GM06990 (cell line): ENCODE measurements at regions not wholly inside any gene's neighbourhood (a gene's known extent, or its start where the extent isn't known, plus 50 kb on each side); places are given as distances from the start of the nearest gene placed in this dataset.

Experiments
- DNase-seq: peaks from one replicate; pipeline ENCODE4 v3.0.0-alpha.2; 2011; ENCODE audit not compliant: insufficient read length; ENCODE audit errors: extremely low read depth
- H3K27me3 ChIP-seq: replicated peaks from 2 replicates; pipeline ENCODE4 v1.6.0; 2011; ENCODE audit warnings: low read length; ENCODE audit not compliant: control insufficient read depth, insufficient read depth
- H3K36me3 ChIP-seq: 2 replicates; pipeline ENCODE4 v1.5.1; 2011; ENCODE audit warnings: low read length; ENCODE audit not compliant: control insufficient read depth, insufficient read depth
- H3K4me3 ChIP-seq: replicated peaks from 2 replicates; pipeline ENCODE4 v1.5.1; 2011; ENCODE audit warnings: low read depth, mild to moderate bottlenecking, control low read depth, low read length
- CTCF ChIP-seq: IDR thresholded peaks from 2 replicates; pipeline ENCODE4 v1.5.1; 2011; ENCODE audit warnings: low read length, control low read depth, mild to moderate bottlenecking, inconsistent platforms; ENCODE audit not compliant: insufficient read depth, poor library complexity, severe bottlenecking

- Histone ChIP-seq H3K36me3 (no peaks in the 10 kb centered on the region), H3K4me3 (no peak overlapping the region), H3K27me3 (no peaks in the 10 kb centered on the region)
- no peak for TF ChIP-seq CTCF
- DNase-seq: no peak
Observed at GRCh38 chr2:167404627-167405284, 516.5 kb downstream of the XIRP2 start.

- Histone ChIP-seq H3K4me3 (no peak overlapping the region), H3K36me3 (no peaks in the 10 kb centered on the region), H3K27me3 (no peaks in the 10 kb centered on the region)
- TF ChIP-seq CTCF: no peak
- DNase-seq: no peak
Observed at GRCh38 chr2:167401309-167401708, 513.0 kb downstream of the XIRP2 start.

GRCh38 chr2:167400546-167400945 lies 512.3 kb downstream of the XIRP2 start:
- Histone ChIP-seq H3K4me3 (no peak overlapping the region), H3K27me3 (no peaks in the 10 kb centered on the region), H3K36me3 (no peaks in the 10 kb centered on the region)
- no peak for DNase-seq
- TF ChIP-seq CTCF: no peak

GRCh38 chr2:167398873-167399272 lies 510.6 kb downstream of the XIRP2 start:
- no peak for TF ChIP-seq CTCF
- Histone ChIP-seq H3K36me3 (no peaks in the 10 kb centered on the region), H3K27me3 (no peaks in the 10 kb centered on the region), H3K4me3 (no peak overlapping the region)
- DNase-seq: no peak

GRCh38 chr2:167388901-167389300 lies 500.6 kb downstream of the XIRP2 start:
- H3K27me3 ChIP-seq: no peaks in the 10 kb centered on the region
- DNase-seq: no peak
- TF ChIP-seq CTCF: no peak
- no peak overlapping the region for H3K4me3 ChIP-seq
- H3K36me3 ChIP-seq: no peaks in the 10 kb centered on the region

GRCh38 chr2:167388497-167388896 lies 500.2 kb downstream of the XIRP2 start:
- Histone ChIP-seq H3K36me3 (no peaks in the 10 kb centered on the region), H3K4me3 (no peak overlapping the region), H3K27me3 (no peaks in the 10 kb centered on the region)
- DNase-seq: no peak
- no peak for TF ChIP-seq CTCF
